HL-60 (cell line): ENCODE measurements at regions not wholly inside any gene's neighbourhood (a gene's known extent, or its start where the extent isn't known, plus 50 kb on each side); places are given as distances from the start of the nearest gene placed in this dataset.

ENCODE experiments used
- POLR2AphosphoS5 ChIP-seq: IDR thresholded peaks from 2 replicates; pipeline ENCODE4 v1.6.1; 2012; ENCODE audit warnings: low read depth
- TF ChIP-seq, protein P1 (sequence below): IDR thresholded peaks from one replicate; pipeline ENCODE4 v1.5.1; 2011; ENCODE audit warnings: low read length, control low read depth, inconsistent platforms; ENCODE audit not compliant: insufficient read depth

- no peak for TF ChIP-seq POLR2AphosphoS5
- TF ChIP-seq, protein P1, sequence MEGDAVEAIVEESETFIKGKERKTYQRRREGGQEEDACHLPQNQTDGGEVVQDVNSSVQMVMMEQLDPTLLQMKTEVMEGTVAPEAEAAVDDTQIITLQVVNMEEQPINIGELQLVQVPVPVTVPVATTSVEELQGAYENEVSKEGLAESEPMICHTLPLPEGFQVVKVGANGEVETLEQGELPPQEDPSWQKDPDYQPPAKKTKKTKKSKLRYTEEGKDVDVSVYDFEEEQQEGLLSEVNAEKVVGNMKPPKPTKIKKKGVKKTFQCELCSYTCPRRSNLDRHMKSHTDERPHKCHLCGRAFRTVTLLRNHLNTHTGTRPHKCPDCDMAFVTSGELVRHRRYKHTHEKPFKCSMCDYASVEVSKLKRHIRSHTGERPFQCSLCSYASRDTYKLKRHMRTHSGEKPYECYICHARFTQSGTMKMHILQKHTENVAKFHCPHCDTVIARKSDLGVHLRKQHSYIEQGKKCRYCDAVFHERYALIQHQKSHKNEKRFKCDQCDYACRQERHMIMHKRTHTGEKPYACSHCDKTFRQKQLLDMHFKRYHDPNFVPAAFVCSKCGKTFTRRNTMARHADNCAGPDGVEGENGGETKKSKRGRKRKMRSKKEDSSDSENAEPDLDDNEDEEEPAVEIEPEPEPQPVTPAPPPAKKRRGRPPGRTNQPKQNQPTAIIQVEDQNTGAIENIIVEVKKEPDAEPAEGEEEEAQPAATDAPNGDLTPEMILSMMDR, result no peak
These were observed 233.8 kb upstream of the NCAM1 start for GRCh38 chr11:112727341-112727841.
